Endothelial cell of umbilical vein (primary cell): ENCODE measurements at regions not wholly inside any gene's neighbourhood (a gene's known extent, or its start where the extent isn't known, plus 50 kb on each side); places are given as distances from the start of the nearest gene placed in this dataset.

Experiments
- BruUV-seq: library from RNA; stranded (reverse); fragments of 400-500 nt; replicated peaks from 2 replicates; lab custom pipeline; 2021; lab: Mats Ljungman, UMichigan
- CTCF ChIA-PET: fragments of 300-600, 350-600 bp; sonication (Branson Sonifier 250); formaldehyde crosslinking; loops from one replicate; lab custom pipeline; 2021; ENCODE audit warnings: antibody characterized with exemption, inconsistent platforms; lab: Charles Lee
- POLR2A ChIA-PET: fragments of 300-600, 350-600 bp; sonication (Branson Sonifier 250); formaldehyde crosslinking; loops from one replicate; lab custom pipeline; 2021; ENCODE audit warnings: antibody characterized with exemption, inconsistent platforms; lab: Charles Lee
- DNase-seq: peaks from one replicate; pipeline ENCODE4 v3.0.0-alpha.2; 2011; ENCODE audit warnings: low read depth, low spot score
- FAIRE-seq: peaks from 2 replicates; lab custom pipeline; 2011; peaks lifted over from hg19 to GRCh38; lab: Jason Lieb, UNC
- H2AFZ ChIP-seq: 2 replicates; pipeline ENCODE4 v1.6.0; 2012; ENCODE audit warnings: low read depth, low read length, control low read depth, inconsistent platforms
- H3K27ac ChIP-seq: 2 replicates; pipeline ENCODE4 v1.5.1; 2011; ENCODE audit warnings: low read depth, mild to moderate bottlenecking, control low read depth, low read length, moderate library complexity; ENCODE audit not compliant: insufficient read depth
- H3K27me3 ChIP-seq, 2 experiments: 2 replicates each; pipeline versions ENCODE4 v1.6.0 to v1.6.1; 2011; ENCODE audit warnings: low read length in 2 of 2, mixed read lengths in 1 of 2; ENCODE audit not compliant: control insufficient read depth in 2 of 2, insufficient read depth in 2 of 2
- H3K36me3 ChIP-seq, 2 experiments: 2 replicates in 1 of 2; 3 replicates in 1 of 2; pipeline ENCODE4 v1.5.1; 2011; ENCODE audit warnings: low read length in 2 of 2, mild to moderate bottlenecking in 1 of 2, moderate library complexity in 1 of 2; ENCODE audit not compliant: control insufficient read depth in 2 of 2, insufficient read depth in 2 of 2; ENCODE audit errors: extremely low read depth in 1 of 2
- H3K4me1 ChIP-seq: 3 replicates; pipeline ENCODE4 v1.5.1; 2011; ENCODE audit warnings: mild to moderate bottlenecking, low read length; ENCODE audit not compliant: control insufficient read depth, insufficient read depth; ENCODE audit errors: extremely low read depth
- H3K4me2 ChIP-seq: 2 replicates; pipeline ENCODE4 v1.6.1; 2011; ENCODE audit warnings: low read length, control low read depth, mixed read lengths; ENCODE audit not compliant: insufficient read depth
- H3K4me3 ChIP-seq, 3 experiments: fragments of 200-600 bp in 1 of 3; sonication (generic), shearing (Covaris generic) in 1 of 3; replicated peaks in 1 of 3; 2 replicates each; pipeline ENCODE4 v1.5.1; 2011 to 2016; ENCODE audit warnings: control low read depth in 3 of 3, low read length in 3 of 3, mild to moderate bottlenecking in 2 of 3, inconsistent platforms in 1 of 3, low read depth in 1 of 3, moderate library complexity in 1 of 3; ENCODE audit not compliant: insufficient read depth in 1 of 3
- H3K79me2 ChIP-seq: 2 replicates; pipeline ENCODE4 v1.6.0; 2012; ENCODE audit warnings: low read length, inconsistent platforms; ENCODE audit not compliant: control insufficient read depth, insufficient read depth
- H3K9ac ChIP-seq: replicated peaks from 2 replicates; pipeline ENCODE3; 2011; ENCODE audit warnings: low read length, control low read depth; ENCODE audit not compliant: insufficient read depth; ENCODE audit errors: extremely low read depth
- H3K9me1 ChIP-seq: replicated peaks from 3 replicates; pipeline ENCODE4 v1.6.0; 2011; ENCODE audit warnings: mild to moderate bottlenecking, low read length; ENCODE audit not compliant: control insufficient read depth, insufficient read depth; ENCODE audit errors: extremely low read depth
- H3K9me3 ChIP-seq: replicated peaks from 2 replicates; pipeline ENCODE4 v1.5.1; 2012; ENCODE audit warnings: low read length, inconsistent platforms; ENCODE audit not compliant: control insufficient read depth, insufficient read depth
- H4K20me1 ChIP-seq: replicated peaks from 2 replicates; pipeline ENCODE3; 2011; ENCODE audit warnings: mild to moderate bottlenecking, low read length; ENCODE audit not compliant: control insufficient read depth, insufficient read depth; ENCODE audit errors: extremely low read depth
- CTCF ChIP-seq, 2 donors: IDR thresholded peaks; 1 replicate in 1 of 2; 2 replicates in 1 of 2; pipeline ENCODE4 v1.5.1; 2011; ENCODE audit warnings: low read length in 2 of 2, mild to moderate bottlenecking in 2 of 2, moderate library complexity in 2 of 2, control low read depth in 1 of 2, inconsistent platforms in 1 of 2, low read depth in 1 of 2; ENCODE audit not compliant: insufficient read depth in 1 of 2; ENCODE audit errors: extremely low read depth in 1 of 2
- EZH2 ChIP-seq: IDR thresholded peaks from 2 replicates; pipeline ENCODE4 v1.6.1; 2012; ENCODE audit warnings: borderline replicate concordance, low read depth, mild to moderate bottlenecking, moderate library complexity, low read length, inconsistent platforms; ENCODE audit not compliant: severe bottlenecking
- FOS ChIP-seq: IDR thresholded peaks from 2 replicates; pipeline ENCODE4 v1.6.1; 2011; ENCODE audit warnings: mild to moderate bottlenecking, low read length, moderate library complexity, borderline replicate concordance; ENCODE audit not compliant: insufficient read depth
- GATA2 ChIP-seq: IDR thresholded peaks from 2 replicates; pipeline ENCODE4 v1.7.0; 2011; ENCODE audit warnings: low read depth, mild to moderate bottlenecking, moderate library complexity, mixed read lengths, low read length; ENCODE audit not compliant: insufficient read length, insufficient read depth
- JUN ChIP-seq: IDR thresholded peaks from 2 replicates; pipeline ENCODE4 v1.6.1; 2011; ENCODE audit warnings: borderline replicate concordance, low read depth; ENCODE audit not compliant: insufficient read length, insufficient read depth
- MAX ChIP-seq: IDR thresholded peaks from 2 replicates; pipeline ENCODE4 v1.6.1; 2011; ENCODE audit not compliant: insufficient read depth, insufficient read length
- MYC ChIP-seq: IDR thresholded peaks from one replicate; pipeline ENCODE4 v1.6.1; 2011; ENCODE audit warnings: mild to moderate bottlenecking, low read depth, low read length
- POLR2A ChIP-seq: IDR thresholded peaks from 2 replicates; pipeline ENCODE4 v1.6.1; 2012; ENCODE audit warnings: low read depth, mild to moderate bottlenecking, control low read depth, low read length
- POLR2AphosphoS5 ChIP-seq: IDR thresholded peaks from 2 replicates; pipeline ENCODE4 v1.6.1; 2012; ENCODE audit warnings: low read depth, mild to moderate bottlenecking, control low read depth, low read length, moderate library complexity; ENCODE audit not compliant: insufficient read depth
- dilution Hi-C: fragments of 300-500 bp; cut with MboI; formaldehyde crosslinking; loops from one replicate; pipeline ENCODE4 v1.15.0; 2019; ENCODE audit warnings: low sequenced_read_pairs; ENCODE audit not compliant: extremely low pct_ligation_motif_present
- intact Hi-C: fragments of 100-400 bp; cut with micrococcal nuclease; formaldehyde crosslinking; loops from one replicate; pipeline ENCODE4 v1.10.0; 2022

- ChIA-PET POLR2A (no interaction called here), CTCF (no interaction called here)
- no peak overlapping the region for H3K9ac ChIP-seq
- no peaks in the 10 kb centered on the region for H3K9me1 ChIP-seq
- H3K9me3 ChIP-seq, result peaks cover 2% of the 10 kb centered on the region
- no peaks in the 10 kb centered on the region for H3K79me2 ChIP-seq
- no peak overlapping the region for H3K4me3 ChIP-seq
- no peak overlapping the region for H2AFZ ChIP-seq
- H3K27ac ChIP-seq, result no peak overlapping the region
- intact Hi-C loops, result no loop called here
- FAIRE-seq, result no peak
- no peaks in the 10 kb centered on the region for H3K27me3 ChIP-seq
- BruUV-seq, result no TSS peak
- H3K4me1 ChIP-seq, result no peaks in the 10 kb centered on the region
- dilution Hi-C loops, result no loop called here
- TF ChIP-seq POLR2AphosphoS5, result no peak
- no peak overlapping the region for H3K4me2 ChIP-seq
- no peaks in the 10 kb centered on the region for H4K20me1 ChIP-seq
- H3K36me3 ChIP-seq, result no peaks in the 10 kb centered on the region
- DNase-seq, result no peak
Measured at GRCh38 chr4:181507938-181508337, 735.3 kb upstream of the TENM3 start.

- no peaks in the 10 kb centered on the region for H3K4me1 ChIP-seq
- dilution Hi-C loops, result no loop called here
- no peak overlapping the region for H3K9ac ChIP-seq
- H4K20me1 ChIP-seq, result no peaks in the 10 kb centered on the region
- no peaks in the 10 kb centered on the region for H3K9me1 ChIP-seq
- H3K27ac ChIP-seq, result no peak overlapping the region
- POLR2A ChIA-PET, result no interaction called here
- no peaks in the 10 kb centered on the region for H3K36me3 ChIP-seq
- no peak overlapping the region for H2AFZ ChIP-seq
- no peak overlapping the region for H3K4me3 ChIP-seq
- no TSS peak for BruUV-seq
- no peak for FAIRE-seq
- H3K4me2 ChIP-seq, result no peak overlapping the region
- TF ChIP-seq POLR2A, result no peak
- no peak for TF ChIP-seq CTCF (IDR thresholded peaks at IDR 0.05; ENCODE audit: extremely low read depth in 1 of 2, insufficient read depth in 1 of 2, low read depth in 1 of 2, low read length in 2 of 2)
- TF ChIP-seq FOS, result no peak
- no peak for TF ChIP-seq EZH2
- TF ChIP-seq MYC, result no peak
- TF ChIP-seq MAX, result no peak
- TF ChIP-seq GATA2, result no peak
- TF ChIP-seq JUN, result no peak
- no peak for TF ChIP-seq POLR2AphosphoS5
- intact Hi-C loops, result no loop called here
- CTCF ChIA-PET, result no interaction called here
- no peak for DNase-seq
- peaks cover 2% of the 10 kb centered on the region for H3K9me3 ChIP-seq
- no peaks in the 10 kb centered on the region for H3K79me2 ChIP-seq
- no peaks in the 10 kb centered on the region for H3K27me3 ChIP-seq
Measured at GRCh38 chr4:181508601-181509000, 734.6 kb upstream of the TENM3 start.
